Heart left ventricle (tissue), 13 donors: ENCODE measurements at regions not wholly inside any gene's neighbourhood (a gene's known extent, or its start where the extent isn't known, plus 50 kb on each side); places are given as distances from the start of the nearest gene placed in this dataset.

Experiments used
- CTCF ChIP-seq, 12 donors: fragments of 200-600 bp; sonication (generic) in 4 of 12; IDR thresholded peaks; one replicate each; pipeline versions ENCODE4 v1.5.0 to v1.8.0; 2018 to 2022; ENCODE audit warnings: antibody characterized with exemption in 12 of 12, mild to moderate bottlenecking in 5 of 12
- POLR2A ChIP-seq, 2 donors: fragments of 450-650 bp; IDR thresholded peaks; one replicate each; pipeline ENCODE4 v1.6.1; 2017; ENCODE audit warnings: antibody characterized with exemption in 2 of 2, mild to moderate bottlenecking in 2 of 2, moderate library complexity in 2 of 2
- donor health status: ischemic (EF 13 %, LVEDD 7.1; RV severe dilation, severe dysfunction).
- donor health status: DM: no; HTN: yes; CAD: no.
- donor health status: DM: no; HTN: no; CAD: no.
- donor health status: ischemic (EF 25% LVEDD 6.9; RV normal size, moderate dysfunction).
- donor health status: ischemic (EF 25% LVEDD 5.7; RV mildly dilated, moderate dysfunction).
- donor health status: ischemic (EF 35%, LVEDD 5.7; RV mildly dilated, moderate dysfunction).
- donor health status: nonischemic (EF 11% LVEDD 7.7; RV severe dilation, severe dysfunction).
- donor health status: DM: yes; HTN: yes; CAD: no.
- donor health status: PGD.
- donor health status: ischemic (EF 29% LVEDD 5.4; RV normal size, mild dysfunction).
- donor health status: nonischemic (EF 23%, LVEDD 6.1; RV moderate dilation, normal function).

- no peak for TF ChIP-seq CTCF (IDR thresholded peaks at IDR 0.05)
- TF ChIP-seq POLR2A (IDR thresholded peaks at IDR 0.05): no peak
Observed at GRCh38 chrX:40279762-40280161, 182.0 kb upstream of the BCOR start.
